ENCODE measurements at regions not wholly inside any gene's neighbourhood (a gene's known extent, or its start where the extent isn't known, plus 50 kb on each side); places are given as distances from the start of the nearest gene placed in this dataset.
"Not testable (repeated sequence)": the region's sequence is repeated elsewhere in the genome, so short reads cannot be mapped to it uniquely, and the experiment has no call there.

- not testable (repeated sequence) for DNase-seq (ENCODE audit: low spot score)
These were observed 53.3 kb upstream of the ARL4D start for GRCh38 chr17:43345515-43345914.

- no peak for DNase-seq (ENCODE audit: low spot score)
These were observed 54.1 kb upstream of the ARL4D start for GRCh38 chr17:43344685-43345084.

GRCh38 chr17:43342589-43342890 is 56.3 kb upstream of the ARL4D start:
- no peak for DNase-seq (ENCODE audit: low spot score)

- no peak for DNase-seq (ENCODE audit: low spot score)
These were observed 56.8 kb upstream of the ARL4D start for GRCh38 chr17:43341715-43342588.

GRCh38 chr17:43338886-43339516 is 59.8 kb upstream of the ARL4D start:
- DNase-seq (ENCODE audit: low spot score): peak; percentile 53

GRCh38 chr17:43337684-43338428 is 60.9 kb upstream of the ARL4D start:
- no peak for DNase-seq (ENCODE audit: low spot score)

GRCh38 chr17:43334738-43335402 is 63.9 kb upstream of the ARL4D start:
- no peak for DNase-seq (ENCODE audit: low spot score)

GRCh38 chr17:43333433-43333943 is 65.3 kb upstream of the ARL4D start:
- DNase-seq (ENCODE audit: low spot score): no peak

GRCh38 chr17:43332230-43332629 is 66.6 kb upstream of the ARL4D start:
- DNase-seq (ENCODE audit: low spot score): no peak

- no peak for DNase-seq (ENCODE audit: low spot score)
These were observed 67.7 kb upstream of the ARL4D start for GRCh38 chr17:43330876-43331639.

GRCh38 chr17:43329183-43329582 is 69.6 kb upstream of the ARL4D start:
- no peak for DNase-seq (ENCODE audit: low spot score)

GRCh38 chr17:43328650-43329049 is 70.1 kb upstream of the ARL4D start:
- DNase-seq (ENCODE audit: low spot score): no peak

GRCh38 chr17:43327834-43328420 is 70.9 kb upstream of the ARL4D start:
- no peak for DNase-seq (ENCODE audit: low spot score)

- DNase-seq (ENCODE audit: low spot score): no peak
These were observed 71.4 kb upstream of the ARL4D start for GRCh38 chr17:43327421-43327820.

- DNase-seq (ENCODE audit: low spot score): no peak
These were observed 72.1 kb upstream of the ARL4D start for GRCh38 chr17:43326490-43327275.

GRCh38 chr17:43324205-43324893 is 74.4 kb upstream of the ARL4D start:
- DNase-seq (ENCODE audit: low spot score): no peak

GRCh38 chr17:43319293-43320124 is 79.3 kb upstream of the ARL4D start:
- no peak for DNase-seq (ENCODE audit: low spot score)

- DNase-seq (ENCODE audit: low spot score): no peak
These were observed 82.2 kb upstream of the ARL4D start for GRCh38 chr17:43316522-43317142.

Measured in H4 (cell line).